Neural cell (in vitro differentiated cells): ENCODE measurements at regions not wholly inside any gene's neighbourhood (a gene's known extent, or its start where the extent isn't known, plus 50 kb on each side); places are given as distances from the start of the nearest gene placed in this dataset.

ENCODE experiments used
- H2AFZ ChIP-seq: fragments of 200-600, 300-800 bp; sonication (generic), shearing (Covaris generic); 2 replicates; pipeline ENCODE4 v1.6.0; 2014; ENCODE audit warnings: low read depth, mild to moderate bottlenecking, antibody characterized with exemption, low read length, moderate library complexity
- H3F3A ChIP-seq: fragments of 200-600 bp; shearing (Covaris generic); 2 replicates; pipeline ENCODE4 v1.6.1; 2016; ENCODE audit warnings: mild to moderate bottlenecking, moderate library complexity, mixed read lengths, antibody characterized with exemption, low read length; ENCODE audit not compliant: insufficient read depth, poor library complexity, severe bottlenecking
- H3K27ac ChIP-seq: fragments of 200-600, 300-800 bp; sonication (generic), shearing (Covaris generic); 2 replicates; pipeline ENCODE4 v1.5.1; 2014; ENCODE audit warnings: mild to moderate bottlenecking, low read length, moderate library complexity
- H3K27me3 ChIP-seq: fragments of 300-800, 200-600 bp; sonication (generic), shearing (Covaris generic); 2 replicates; pipeline ENCODE4 v1.6.0; 2014; ENCODE audit warnings: mild to moderate bottlenecking, low read depth, low read length, moderate library complexity; ENCODE audit not compliant: insufficient read depth
- H3K36me3 ChIP-seq: fragments of 300-800, 200-600 bp; sonication (generic), shearing (Covaris generic); 2 replicates; pipeline ENCODE4 v1.5.1; 2014; ENCODE audit warnings: mild to moderate bottlenecking, antibody characterized with exemption, low read length, moderate library complexity; ENCODE audit not compliant: insufficient read depth
- H3K4me2 ChIP-seq: fragments of 300-800, 200-600 bp; sonication (generic), shearing (Covaris generic); 2 replicates; pipeline ENCODE4 v1.6.0; 2014; ENCODE audit warnings: mild to moderate bottlenecking, low read length
- H3K4me3 ChIP-seq: fragments of 300-800, 200-600 bp; sonication (generic), shearing (Covaris generic); 2 replicates; pipeline ENCODE4 v1.5.1; 2014; ENCODE audit warnings: mild to moderate bottlenecking, low read length, moderate library complexity
- H3K79me2 ChIP-seq: fragments of 200-600 bp; shearing (Covaris generic); replicated peaks from 2 replicates; pipeline ENCODE4 v1.6.0; 2014; ENCODE audit warnings: mild to moderate bottlenecking, low read length, moderate library complexity; ENCODE audit not compliant: insufficient read depth
- H3K9ac ChIP-seq: fragments of 300-800, 200-600 bp; sonication (generic), shearing (Covaris generic); 2 replicates; pipeline ENCODE4 v1.6.1; 2016; ENCODE audit warnings: mild to moderate bottlenecking, low read length, mixed read lengths
- H3K9me2 ChIP-seq: fragments of 200-600 bp; shearing (Covaris generic); 2 replicates; pipeline ENCODE4 v1.6.1; 2016; ENCODE audit warnings: mild to moderate bottlenecking, low read length, mixed read lengths; ENCODE audit not compliant: insufficient read depth
- H3K9me3 ChIP-seq: fragments of 200-600, 300-800 bp; sonication (generic), shearing (Covaris generic); 2 replicates; pipeline ENCODE4 v1.6.1; 2016; ENCODE audit warnings: mild to moderate bottlenecking, mixed run types, low read length, moderate library complexity, mixed read lengths
- H4K20me1 ChIP-seq: fragments of 200-600 bp; shearing (Covaris generic); 2 replicates; pipeline ENCODE4 v1.6.1; 2016; ENCODE audit warnings: mild to moderate bottlenecking, mixed run types; ENCODE audit not compliant: insufficient read depth
- EP300 ChIP-seq: fragments of 450-650 bp; conservative IDR thresholded peaks from 2 replicates; pipeline ENCODE4 v1.6.1; 2014; ENCODE audit warnings: antibody characterized with exemption, mild to moderate bottlenecking, moderate library complexity; ENCODE audit not compliant: poor library complexity, severe bottlenecking
- EZH2 ChIP-seq: fragments of 200-600, 300-800 bp; shearing (Covaris generic), sonication (generic); IDR thresholded peaks from 2 replicates; pipeline ENCODE4 v1.6.1; 2014; ENCODE audit warnings: antibody characterized with exemption, low read length, borderline replicate concordance, mild to moderate bottlenecking; ENCODE audit not compliant: insufficient read depth, poor library complexity, severe bottlenecking
- MXI1 ChIP-seq: fragments of 450-650 bp; conservative IDR thresholded peaks from 2 replicates; pipeline ENCODE4 v1.6.1; 2014; ENCODE audit warnings: antibody characterized with exemption, mild to moderate bottlenecking; ENCODE audit not compliant: poor library complexity, severe bottlenecking
- POLR2AphosphoS5 ChIP-seq: IDR thresholded peaks from 2 replicates; pipeline ENCODE4 v1.6.1; 2012
- RAD21 ChIP-seq: fragments of 450-650 bp; conservative IDR thresholded peaks from 2 replicates; pipeline ENCODE4 v1.6.1; 2014; ENCODE audit warnings: antibody characterized with exemption, mild to moderate bottlenecking, moderate library complexity
- SMC3 ChIP-seq: fragments of 450-650 bp; conservative IDR thresholded peaks from 2 replicates; pipeline ENCODE4 v1.6.1; 2014; ENCODE audit warnings: antibody characterized with exemption, mild to moderate bottlenecking, moderate library complexity; ENCODE audit not compliant: poor library complexity
- TAF1 ChIP-seq: IDR thresholded peaks from 2 replicates; pipeline ENCODE4 v1.6.1; 2012; ENCODE audit warnings: low read depth
- TF ChIP-seq, protein P1 (sequence below): IDR thresholded peaks from 2 replicates; pipeline ENCODE4 v1.6.1; 2012; ENCODE audit warnings: borderline replicate concordance
- TF ChIP-seq, protein P2 (sequence below): fragments of 450-650 bp; IDR thresholded peaks from 2 replicates; pipeline ENCODE4 v1.5.1; 2014; ENCODE audit warnings: antibody characterized with exemption, mild to moderate bottlenecking, moderate library complexity; ENCODE audit not compliant: poor library complexity, severe bottlenecking

GRCh38 chr5:83810511-83810910 lies 89.9 kb upstream of the HAPLN1 start:
- Histone ChIP-seq H3F3A (no peaks in the 10 kb centered on the region), H4K20me1 (no peaks in the 10 kb centered on the region), H3K79me2 (no peaks in the 10 kb centered on the region), H3K4me3 (no peak overlapping the region), H3K9ac (no peak overlapping the region), H3K9me3 (no peaks in the 10 kb centered on the region), H3K4me2 (no peak overlapping the region), H3K27ac (no peak overlapping the region), H3K27me3 (no peaks in the 10 kb centered on the region), H2AFZ (no peak overlapping the region), H3K9me2 (no peaks in the 10 kb centered on the region), H3K36me3 (no peaks in the 10 kb centered on the region)
- TF ChIP-seq TAF1: no peak
- TF ChIP-seq EP300: no peak
- TF ChIP-seq, protein P1, sequence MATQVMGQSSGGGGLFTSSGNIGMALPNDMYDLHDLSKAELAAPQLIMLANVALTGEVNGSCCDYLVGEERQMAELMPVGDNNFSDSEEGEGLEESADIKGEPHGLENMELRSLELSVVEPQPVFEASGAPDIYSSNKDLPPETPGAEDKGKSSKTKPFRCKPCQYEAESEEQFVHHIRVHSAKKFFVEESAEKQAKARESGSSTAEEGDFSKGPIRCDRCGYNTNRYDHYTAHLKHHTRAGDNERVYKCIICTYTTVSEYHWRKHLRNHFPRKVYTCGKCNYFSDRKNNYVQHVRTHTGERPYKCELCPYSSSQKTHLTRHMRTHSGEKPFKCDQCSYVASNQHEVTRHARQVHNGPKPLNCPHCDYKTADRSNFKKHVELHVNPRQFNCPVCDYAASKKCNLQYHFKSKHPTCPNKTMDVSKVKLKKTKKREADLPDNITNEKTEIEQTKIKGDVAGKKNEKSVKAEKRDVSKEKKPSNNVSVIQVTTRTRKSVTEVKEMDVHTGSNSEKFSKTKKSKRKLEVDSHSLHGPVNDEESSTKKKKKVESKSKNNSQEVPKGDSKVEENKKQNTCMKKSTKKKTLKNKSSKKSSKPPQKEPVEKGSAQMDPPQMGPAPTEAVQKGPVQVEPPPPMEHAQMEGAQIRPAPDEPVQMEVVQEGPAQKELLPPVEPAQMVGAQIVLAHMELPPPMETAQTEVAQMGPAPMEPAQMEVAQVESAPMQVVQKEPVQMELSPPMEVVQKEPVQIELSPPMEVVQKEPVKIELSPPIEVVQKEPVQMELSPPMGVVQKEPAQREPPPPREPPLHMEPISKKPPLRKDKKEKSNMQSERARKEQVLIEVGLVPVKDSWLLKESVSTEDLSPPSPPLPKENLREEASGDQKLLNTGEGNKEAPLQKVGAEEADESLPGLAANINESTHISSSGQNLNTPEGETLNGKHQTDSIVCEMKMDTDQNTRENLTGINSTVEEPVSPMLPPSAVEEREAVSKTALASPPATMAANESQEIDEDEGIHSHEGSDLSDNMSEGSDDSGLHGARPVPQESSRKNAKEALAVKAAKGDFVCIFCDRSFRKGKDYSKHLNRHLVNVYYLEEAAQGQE: no peak
- no peak for TF ChIP-seq MXI1
- no peak for TF ChIP-seq EZH2
- TF ChIP-seq SMC3: no peak
- no peak for TF ChIP-seq RAD21
- TF ChIP-seq, protein P2, sequence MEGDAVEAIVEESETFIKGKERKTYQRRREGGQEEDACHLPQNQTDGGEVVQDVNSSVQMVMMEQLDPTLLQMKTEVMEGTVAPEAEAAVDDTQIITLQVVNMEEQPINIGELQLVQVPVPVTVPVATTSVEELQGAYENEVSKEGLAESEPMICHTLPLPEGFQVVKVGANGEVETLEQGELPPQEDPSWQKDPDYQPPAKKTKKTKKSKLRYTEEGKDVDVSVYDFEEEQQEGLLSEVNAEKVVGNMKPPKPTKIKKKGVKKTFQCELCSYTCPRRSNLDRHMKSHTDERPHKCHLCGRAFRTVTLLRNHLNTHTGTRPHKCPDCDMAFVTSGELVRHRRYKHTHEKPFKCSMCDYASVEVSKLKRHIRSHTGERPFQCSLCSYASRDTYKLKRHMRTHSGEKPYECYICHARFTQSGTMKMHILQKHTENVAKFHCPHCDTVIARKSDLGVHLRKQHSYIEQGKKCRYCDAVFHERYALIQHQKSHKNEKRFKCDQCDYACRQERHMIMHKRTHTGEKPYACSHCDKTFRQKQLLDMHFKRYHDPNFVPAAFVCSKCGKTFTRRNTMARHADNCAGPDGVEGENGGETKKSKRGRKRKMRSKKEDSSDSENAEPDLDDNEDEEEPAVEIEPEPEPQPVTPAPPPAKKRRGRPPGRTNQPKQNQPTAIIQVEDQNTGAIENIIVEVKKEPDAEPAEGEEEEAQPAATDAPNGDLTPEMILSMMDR: no peak
- no peak for TF ChIP-seq POLR2AphosphoS5

DNA sequence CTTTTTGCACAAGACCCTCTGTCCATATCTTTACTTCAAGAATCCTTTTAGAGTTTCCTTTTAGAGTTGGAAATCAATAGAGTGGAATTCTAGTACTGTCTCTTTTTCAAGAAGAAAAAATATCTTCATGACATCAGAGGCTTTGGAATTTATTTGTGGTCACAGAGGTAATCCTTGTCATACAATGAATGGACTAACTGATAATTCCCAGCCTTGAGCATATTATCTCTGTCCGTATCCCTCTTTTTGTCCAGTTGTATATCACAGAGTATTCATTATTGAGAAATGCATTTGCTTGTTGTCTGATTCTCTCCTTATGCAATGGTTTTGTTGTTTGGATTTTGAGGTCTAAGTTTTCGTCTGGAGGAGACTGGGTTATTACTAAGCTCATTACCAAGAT lies 82.0 kb upstream of the HAPLN1 start:
- Histone ChIP-seq H3K9ac (no peak overlapping the region), H3F3A (no peaks in the 10 kb centered on the region), H4K20me1 (no peaks in the 10 kb centered on the region), H3K9me3 (no peaks in the 10 kb centered on the region), H3K27ac (no peak overlapping the region), H3K9me2 (no peaks in the 10 kb centered on the region), H3K79me2 (no peaks in the 10 kb centered on the region), H3K4me2 (no peak overlapping the region), H3K4me3 (no peak overlapping the region), H2AFZ (no peak overlapping the region), H3K36me3 (no peaks in the 10 kb centered on the region), H3K27me3 (no peaks in the 10 kb centered on the region)
- no peak for TF ChIP-seq MXI1
- TF ChIP-seq RAD21: no peak
- TF ChIP-seq POLR2AphosphoS5: no peak
- no peak for TF ChIP-seq TAF1
- TF ChIP-seq EP300: no peak

DNA sequence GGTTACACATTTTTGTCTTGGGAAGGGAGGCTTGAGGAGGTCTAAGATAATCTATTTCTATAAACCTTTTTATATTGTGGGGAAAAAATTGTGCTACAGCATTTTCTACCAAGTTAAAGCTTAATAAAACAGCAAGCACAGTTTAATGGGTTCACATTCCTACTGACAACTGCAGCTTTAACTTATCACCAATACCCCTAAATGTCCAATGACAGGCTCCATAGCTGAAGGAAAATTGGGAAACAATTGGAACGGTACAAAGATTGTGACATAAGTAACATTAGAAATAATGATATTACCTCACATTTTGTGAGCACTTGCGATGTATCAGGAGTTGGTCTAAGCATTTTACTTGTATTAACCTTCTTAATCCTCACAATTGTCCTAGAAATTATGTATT lies 79.5 kb upstream of the HAPLN1 start:
- H3K36me3 ChIP-seq: no peaks in the 10 kb centered on the region
- TF ChIP-seq TAF1 (no peak), RAD21 (no peak), MXI1 (no peak), POLR2AphosphoS5 (no peak), EP300 (no peak), SMC3 (no peak), EZH2 (no peak)
- TF ChIP-seq, protein P1: no peak
- TF ChIP-seq, protein P2: no peak
- H3K9me3 ChIP-seq: no peaks in the 10 kb centered on the region
- no peaks in the 10 kb centered on the region for H3K27me3 ChIP-seq
- no peaks in the 10 kb centered on the region for H3K79me2 ChIP-seq
- no peaks in the 10 kb centered on the region for H3K9me2 ChIP-seq
- H3K9ac ChIP-seq: no peak overlapping the region
- H3K27ac ChIP-seq: no peak overlapping the region
- H3K4me2 ChIP-seq: no peak overlapping the region
- H4K20me1 ChIP-seq: no peaks in the 10 kb centered on the region
- no peak overlapping the region for H3K4me3 ChIP-seq
- H3F3A ChIP-seq: no peaks in the 10 kb centered on the region
- H2AFZ ChIP-seq: no peak overlapping the region
